GM12878 (cell line): ENCODE measurements at regions not wholly inside any gene's neighbourhood (a gene's known extent, or its start where the extent isn't known, plus 50 kb on each side); places are given as distances from the start of the nearest gene placed in this dataset.

Source experiments
- ATAC-seq: fragments of 200-7000 bp; cut with Tn5 transposase; 3 replicates; pipeline ENCODE4 v1.9.1; 2020; ENCODE audit warnings: mild to moderate bottlenecking, moderate library complexity
- BruUV-seq: library from RNA; stranded (reverse); fragments of 400-500 nt; replicated peaks from 2 replicates; lab custom pipeline; 2021; lab: Mats Ljungman, UMichigan
- CTCF ChIA-PET: fragments of 300-600 bp; sonication (Branson Sonifier 250); formaldehyde crosslinking; extraction: SDS; loops from one replicate; lab custom pipeline; 2021; ENCODE audit warnings: inconsistent platforms; lab: Yijun Ruan, JAX
- POLR2A ChIA-PET: fragments of 350-600 bp; formaldehyde crosslinking; extraction: SDS; loops from one replicate; lab custom pipeline; 2021; ENCODE audit warnings: inconsistent platforms; lab: Charles Lee
- RAD21 ChIA-PET: fragments of 300-600 bp; sonication (Branson Sonifier 250); formaldehyde crosslinking; loops from one replicate; lab custom pipeline; 2023; ENCODE audit warnings: antibody characterized with exemption; ENCODE audit not compliant: unreplicated experiment; lab: Charles Lee
- SMC1A ChIA-PET: fragments of 300-600 bp; sonication (Branson Sonifier 250); formaldehyde crosslinking; loops from one replicate; lab custom pipeline; 2023; ENCODE audit not compliant: unreplicated experiment, uncharacterized antibody; lab: Charles Lee
- DNase-seq: peaks from one replicate; pipeline ENCODE4 v3.0.0-alpha.2; 2011; ENCODE audit warnings: low read depth, low spot score
- FAIRE-seq: peaks from 3 replicates; lab custom pipeline; 2011; peaks lifted over from hg19 to GRCh38; lab: Jason Lieb, UNC
- H2AFZ ChIP-seq: 2 replicates; pipeline ENCODE4 v1.6.0; 2011; ENCODE audit warnings: low read depth, low read length, control low read depth; ENCODE audit not compliant: control insufficient read depth
- H3K27ac ChIP-seq: 2 replicates; pipeline ENCODE4 v1.5.1; 2011; ENCODE audit warnings: control low read depth; ENCODE audit not compliant: control insufficient read depth, insufficient read depth
- H3K27me3 ChIP-seq, 2 experiments: replicated peaks in 1 of 2; 2 replicates each; pipeline versions ENCODE4 v1.6.0 to v1.6.1; 2011; ENCODE audit warnings: low read length in 1 of 2; ENCODE audit not compliant: control insufficient read depth in 2 of 2, insufficient read depth in 2 of 2
- H3K36me3 ChIP-seq, 2 experiments: 2 replicates each; pipeline ENCODE4 v1.5.1; 2011; ENCODE audit warnings: low read length in 1 of 2; ENCODE audit not compliant: control insufficient read depth in 2 of 2, insufficient read depth in 2 of 2
- H3K4me1 ChIP-seq: 2 replicates; pipeline ENCODE4 v1.6.1; 2011; ENCODE audit warnings: mild to moderate bottlenecking, low read length, moderate library complexity, mixed read lengths; ENCODE audit not compliant: control insufficient read depth, insufficient read depth
- H3K4me2 ChIP-seq: 2 replicates; pipeline ENCODE4 v1.6.0; 2011; ENCODE audit warnings: control low read depth; ENCODE audit not compliant: control insufficient read depth, insufficient read depth
- H3K4me3 ChIP-seq: fragments of 200-600 bp; sonication (generic); 2 replicates; pipeline ENCODE4 v1.5.1; 2016
- H3K79me2 ChIP-seq: 2 replicates; pipeline ENCODE4 v1.6.0; 2011; ENCODE audit warnings: low read length; ENCODE audit not compliant: control insufficient read depth, insufficient read depth
- H3K9ac ChIP-seq: 2 replicates; pipeline ENCODE4 v1.8.0; 2011; ENCODE audit warnings: low read length, control low read depth, mixed read lengths; ENCODE audit not compliant: control insufficient read depth, insufficient read depth
- H3K9me3 ChIP-seq: replicated peaks from 3 replicates; pipeline ENCODE4 v1.5.1; 2011; ENCODE audit warnings: mild to moderate bottlenecking, low read length; ENCODE audit not compliant: control insufficient read depth, insufficient read depth
- H4K20me1 ChIP-seq: 2 replicates; pipeline ENCODE4 v1.6.0; 2011; ENCODE audit not compliant: control insufficient read depth, insufficient read depth
- BCL3 ChIP-seq: IDR thresholded peaks from 2 replicates; pipeline ENCODE4 v1.6.1; 2011; ENCODE audit warnings: borderline replicate concordance, low read depth, mild to moderate bottlenecking, moderate library complexity, low read length; ENCODE audit not compliant: insufficient read depth, poor library complexity, severe bottlenecking
- NR2C2 ChIP-seq: IDR thresholded peaks from 2 replicates; pipeline ENCODE4 v1.6.1; 2011; ENCODE audit warnings: borderline replicate concordance, low read depth; ENCODE audit not compliant: control insufficient read depth, insufficient read length
- PBX3 ChIP-seq: IDR thresholded peaks from 2 replicates; pipeline ENCODE4 v1.6.1; 2011; ENCODE audit warnings: mild to moderate bottlenecking, low read depth, low read length, moderate library complexity; ENCODE audit not compliant: insufficient replicate concordance
- SMAD1 ChIP-seq: fragments of 450-650 bp; IDR thresholded peaks from 2 replicates; pipeline ENCODE4 v1.6.1; 2018; ENCODE audit warnings: mild to moderate bottlenecking, low read depth; ENCODE audit not compliant: partially characterized antibody
- TCF12 ChIP-seq: IDR thresholded peaks from 2 replicates; pipeline ENCODE4 v1.6.1; 2011; ENCODE audit warnings: low read depth, mild to moderate bottlenecking, low read length
- WGBS: methylation state at CpG from one replicate; pipeline ENCODE4 v1.1.6; 2016; ENCODE audit warnings: low lambda C conversion rate; ENCODE audit not compliant: insufficient replicate concordance, insufficient coverage; ENCODE audit errors: missing lambda C conversion rate; 5-methylcytosine and 5-hydroxymethylcytosine counted together
- in situ Hi-C: fragments of 300-500 bp; cut with MboI; formaldehyde crosslinking; loops from 9 replicates; pipeline ENCODE4 v1.14.3; 2018; ENCODE audit warnings: mixed read lengths
- intact Hi-C: fragments of 100-400 bp; cut with micrococcal nuclease; formaldehyde crosslinking; loops from one replicate; pipeline ENCODE4 v1.14.2; 2022; ENCODE audit not compliant: unreplicated experiment

- in situ Hi-C loops (no loop called here), intact Hi-C loops (no loop called here)
- peaks cover 10% of the 10 kb centered on the region; the same call in 1 of the 2 replicates for H3K4me1 ChIP-seq
- no peaks in the 10 kb centered on the region for H3K27me3 ChIP-seq
- FAIRE-seq, result no peak
- ChIA-PET RAD21 (no interaction called here), SMC1A (no interaction called here), CTCF (no interaction called here), POLR2A (no interaction called here)
- H3K27ac ChIP-seq, result no peak overlapping the region
- BruUV-seq, result no TSS peak
- H3K4me2 ChIP-seq, result no peak overlapping the region
- no peak for DNase-seq
- 58% methylated on average over 3 of the region's 3 CpGs for WGBS
- no peak overlapping the region for H3K4me3 ChIP-seq
- no peaks in the 10 kb centered on the region for H3K79me2 ChIP-seq
- no peak for ATAC-seq
- H4K20me1 ChIP-seq, result no peaks in the 10 kb centered on the region
- H3K9me3 ChIP-seq, result peaks cover 2% of the 10 kb centered on the region; the same call in 2 of the 3 replicates
- TF ChIP-seq TCF12 (no peak), BCL3 (peak; percentile 76), PBX3 (peak; percentile 34), SMAD1 (no peak), NR2C2 (no peak)
- no peaks in the 10 kb centered on the region for H3K36me3 ChIP-seq
- no peak overlapping the region for H2AFZ ChIP-seq
- no peak overlapping the region for H3K9ac ChIP-seq
Observed at GRCh38 chr5:61230492-61230891, 68.2 kb upstream of the SMIM15 start.
